B cell (primary cell): ENCODE measurements at regions not wholly inside any gene's neighbourhood (a gene's known extent, or its start where the extent isn't known, plus 50 kb on each side); places are given as distances from the start of the nearest gene placed in this dataset.

Experiments used
- ATAC-seq: fragments of 200-7000 bp; cut with Tn5 transposase; one replicate; pipeline ENCODE4 v1.10.0; 2021; ENCODE audit warnings: low read depth, mild to moderate bottlenecking, moderate number of reproducible peaks, moderate library complexity
- CTCF ChIA-PET: fragments of 350-600 bp; sonication (Branson Sonifier 250); formaldehyde crosslinking; loops from one replicate; lab custom pipeline; 2021; ENCODE audit warnings: antibody characterized with exemption, inconsistent platforms; lab: Charles Lee
- POLR2A ChIA-PET: fragments of 350-600 bp; sonication (Branson Sonifier 250); formaldehyde crosslinking; loops from one replicate; lab custom pipeline; 2021; ENCODE audit warnings: antibody characterized with exemption; lab: Charles Lee
- DNase-seq: peaks from one replicate; pipeline ENCODE4 v3.0.0; 2013
- H2AFZ ChIP-seq: 2 replicates; pipeline ENCODE4 v1.6.1; 2012; ENCODE audit warnings: mild to moderate bottlenecking, low read depth, low read length; ENCODE audit not compliant: insufficient read depth, poor library complexity, severe bottlenecking
- H3K27ac ChIP-seq, 2 donors: 1 replicate in 1 of 2; 2 replicates in 1 of 2; pipeline ENCODE4 v1.5.1; 2012 to 2013; ENCODE audit warnings: low read length in 2 of 2, mild to moderate bottlenecking in 2 of 2, moderate library complexity in 1 of 2
- H3K27me3 ChIP-seq, 4 experiments: fragments of 200-600 bp in 1 of 4; sonication (generic) in 1 of 4; replicated peaks in 1 of 4; 1 replicate in 2 of 4; 2 replicates in 2 of 4; pipeline versions ENCODE4 v1.6.1 to v1.7.0; 2013 to 2016; ENCODE audit warnings: low read length in 3 of 4, mild to moderate bottlenecking in 2 of 4, mixed read lengths in 1 of 4, moderate library complexity in 1 of 4; ENCODE audit not compliant: insufficient read depth in 4 of 4, control insufficient read depth in 3 of 4; ENCODE audit errors: control extremely low read depth in 1 of 4
- H3K36me3 ChIP-seq, 2 experiments: replicated peaks in 1 of 2; 1 replicate in 1 of 2; 2 replicates in 1 of 2; pipeline versions ENCODE4 v1.6.1 to v1.7.1; 2013; ENCODE audit warnings: low read length in 1 of 2; ENCODE audit not compliant: insufficient read depth in 2 of 2, control insufficient read depth in 1 of 2; ENCODE audit errors: control extremely low read depth in 1 of 2, extremely low read depth in 1 of 2
- H3K4me1 ChIP-seq, 2 donors: fragments of 200-600 bp in 1 of 2; sonication (generic) in 1 of 2; 1 replicate in 1 of 2; 2 replicates in 1 of 2; pipeline versions ENCODE4 v1.5.1 to v1.6.1; 2013 to 2017; ENCODE audit warnings: low read length in 2 of 2; ENCODE audit not compliant: control insufficient read depth in 2 of 2, insufficient read depth in 2 of 2
- H3K4me2 ChIP-seq: replicated peaks from 2 replicates; pipeline ENCODE3; 2012; ENCODE audit warnings: mild to moderate bottlenecking, low read depth, low read length; ENCODE audit not compliant: poor library complexity, severe bottlenecking
- H3K4me3 ChIP-seq, 5 experiments: fragments of 200-600 bp in 1 of 5; sonication (generic) in 1 of 5; 1 replicate in 3 of 5; 2 replicates in 2 of 5; pipeline versions ENCODE4 v1.5.1 to v1.7.0; 2011 to 2016; ENCODE audit warnings: low read length in 4 of 5, mild to moderate bottlenecking in 4 of 5, low read depth in 2 of 5, control low read depth in 1 of 5, moderate library complexity in 1 of 5; ENCODE audit not compliant: insufficient read depth in 1 of 5; ENCODE audit errors: control extremely low read depth in 1 of 5, extremely low read depth in 1 of 5
- H3K79me2 ChIP-seq: fragments of 200-600 bp; sonication (generic); one replicate; pipeline ENCODE4 v1.6.0; 2016; ENCODE audit warnings: low read length; ENCODE audit not compliant: control insufficient read depth, insufficient read depth
- H3K9ac ChIP-seq: fragments of 200-600 bp; sonication (generic); 2 replicates; pipeline ENCODE4 v1.6.1; 2017; ENCODE audit warnings: mild to moderate bottlenecking, low read length, moderate library complexity
- H3K9me3 ChIP-seq, 3 donors: one replicate each; pipeline versions ENCODE4 v1.6.1 to v1.7.1; 2013; ENCODE audit warnings: low read length in 2 of 3; ENCODE audit not compliant: control insufficient read depth in 2 of 3, insufficient read depth in 1 of 3; ENCODE audit errors: control extremely low read depth in 1 of 3
- H4K20me1 ChIP-seq: 2 replicates; pipeline ENCODE4 v1.6.0; 2012; ENCODE audit warnings: mild to moderate bottlenecking, low read length; ENCODE audit not compliant: insufficient read depth, control insufficient read depth, poor library complexity, severe bottlenecking
- H3K27ac Mint-ChIP-seq: one replicate; pipeline ENCODE4 v1.8.0; 2021; ENCODE audit warnings: mixed read lengths
- H3K27me3 Mint-ChIP-seq: one replicate; pipeline ENCODE4 v1.8.0; 2021; ENCODE audit warnings: mixed read lengths
- H3K4me1 Mint-ChIP-seq: one replicate; pipeline ENCODE4 v1.8.0; 2021; ENCODE audit warnings: mixed read lengths
- H3K4me3 Mint-ChIP-seq: one replicate; pipeline ENCODE4 v1.8.0; 2021; ENCODE audit warnings: mixed read lengths
- H3K9me3 Mint-ChIP-seq: one replicate; pipeline ENCODE4 v1.8.0; 2022; ENCODE audit warnings: mixed read lengths; ENCODE audit not compliant: insufficient read depth
- EZH2 ChIP-seq: IDR thresholded peaks from 2 replicates; pipeline ENCODE4 v1.6.1; 2012; ENCODE audit warnings: borderline replicate concordance, low read depth, mild to moderate bottlenecking, moderate library complexity, low read length; ENCODE audit not compliant: insufficient read depth, poor library complexity, severe bottlenecking
- WGBS: methylation state at CpG from one replicate; pipeline ENCODE4 v1.1.5; 2013; ENCODE audit warnings: missing lambda C conversion rate; ENCODE audit not compliant: insufficient coverage; 5-methylcytosine and 5-hydroxymethylcytosine counted together
- intact Hi-C: fragments of 100-400 bp; cut with micrococcal nuclease; formaldehyde crosslinking; loops from one replicate; pipeline ENCODE4 v1.10.0; 2022
- TF ChIP-seq, protein P1 (sequence below): fragments of 200-600 bp; IDR thresholded peaks from one replicate; pipeline ENCODE4 v1.8.0; 2022; ENCODE audit warnings: antibody characterized with exemption, mild to moderate bottlenecking

DNA sequence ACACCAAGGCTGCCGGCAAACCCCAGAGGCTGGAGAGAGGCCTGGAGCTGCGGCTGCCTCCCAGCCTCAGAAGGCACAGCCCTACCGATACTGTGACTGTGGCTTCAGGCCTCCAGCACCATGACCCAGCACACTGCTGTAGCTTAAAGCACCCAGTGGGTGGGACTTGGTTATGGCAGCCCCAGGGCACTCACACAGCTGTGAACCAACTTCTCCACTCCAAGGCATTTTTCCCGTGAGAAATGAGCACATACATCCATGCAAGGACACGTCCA is 199.5 kb downstream of the NDUFA10 start:
- intact Hi-C loops, result no loop called here
- Histone ChIP-seq H3K4me3 (no peak overlapping the region), H3K27ac (no peak overlapping the region), H3K4me2 (no peak overlapping the region), H3K36me3 (no peaks in the 10 kb centered on the region), H2AFZ (no peak overlapping the region), H3K79me2 (no peaks in the 10 kb centered on the region), H4K20me1 (no peaks in the 10 kb centered on the region), H3K9ac (no peak overlapping the region), H3K4me1 (no peaks in the 10 kb centered on the region), H3K27me3 (no peaks in the 10 kb centered on the region), H3K9me3 (no peaks in the 10 kb centered on the region)
- ATAC-seq, result no peak
- Mint-ChIP-seq H3K27me3 (peaks cover 12% of the 10 kb centered on the region), H3K4me1 (no peaks in the 10 kb centered on the region), H3K9me3 (no peaks in the 10 kb centered on the region), H3K27ac (no peak overlapping the region), H3K4me3 (no peak overlapping the region)
- CTCF ChIA-PET, result no interaction called here
- WGBS, result 92% methylated on average over 5 of the region's 5 CpGs
- POLR2A ChIA-PET, result no interaction called here
- no peak for DNase-seq
- TF ChIP-seq, protein P1, sequence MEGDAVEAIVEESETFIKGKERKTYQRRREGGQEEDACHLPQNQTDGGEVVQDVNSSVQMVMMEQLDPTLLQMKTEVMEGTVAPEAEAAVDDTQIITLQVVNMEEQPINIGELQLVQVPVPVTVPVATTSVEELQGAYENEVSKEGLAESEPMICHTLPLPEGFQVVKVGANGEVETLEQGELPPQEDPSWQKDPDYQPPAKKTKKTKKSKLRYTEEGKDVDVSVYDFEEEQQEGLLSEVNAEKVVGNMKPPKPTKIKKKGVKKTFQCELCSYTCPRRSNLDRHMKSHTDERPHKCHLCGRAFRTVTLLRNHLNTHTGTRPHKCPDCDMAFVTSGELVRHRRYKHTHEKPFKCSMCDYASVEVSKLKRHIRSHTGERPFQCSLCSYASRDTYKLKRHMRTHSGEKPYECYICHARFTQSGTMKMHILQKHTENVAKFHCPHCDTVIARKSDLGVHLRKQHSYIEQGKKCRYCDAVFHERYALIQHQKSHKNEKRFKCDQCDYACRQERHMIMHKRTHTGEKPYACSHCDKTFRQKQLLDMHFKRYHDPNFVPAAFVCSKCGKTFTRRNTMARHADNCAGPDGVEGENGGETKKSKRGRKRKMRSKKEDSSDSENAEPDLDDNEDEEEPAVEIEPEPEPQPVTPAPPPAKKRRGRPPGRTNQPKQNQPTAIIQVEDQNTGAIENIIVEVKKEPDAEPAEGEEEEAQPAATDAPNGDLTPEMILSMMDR, result no peak
- TF ChIP-seq EZH2, result no peak

DNA sequence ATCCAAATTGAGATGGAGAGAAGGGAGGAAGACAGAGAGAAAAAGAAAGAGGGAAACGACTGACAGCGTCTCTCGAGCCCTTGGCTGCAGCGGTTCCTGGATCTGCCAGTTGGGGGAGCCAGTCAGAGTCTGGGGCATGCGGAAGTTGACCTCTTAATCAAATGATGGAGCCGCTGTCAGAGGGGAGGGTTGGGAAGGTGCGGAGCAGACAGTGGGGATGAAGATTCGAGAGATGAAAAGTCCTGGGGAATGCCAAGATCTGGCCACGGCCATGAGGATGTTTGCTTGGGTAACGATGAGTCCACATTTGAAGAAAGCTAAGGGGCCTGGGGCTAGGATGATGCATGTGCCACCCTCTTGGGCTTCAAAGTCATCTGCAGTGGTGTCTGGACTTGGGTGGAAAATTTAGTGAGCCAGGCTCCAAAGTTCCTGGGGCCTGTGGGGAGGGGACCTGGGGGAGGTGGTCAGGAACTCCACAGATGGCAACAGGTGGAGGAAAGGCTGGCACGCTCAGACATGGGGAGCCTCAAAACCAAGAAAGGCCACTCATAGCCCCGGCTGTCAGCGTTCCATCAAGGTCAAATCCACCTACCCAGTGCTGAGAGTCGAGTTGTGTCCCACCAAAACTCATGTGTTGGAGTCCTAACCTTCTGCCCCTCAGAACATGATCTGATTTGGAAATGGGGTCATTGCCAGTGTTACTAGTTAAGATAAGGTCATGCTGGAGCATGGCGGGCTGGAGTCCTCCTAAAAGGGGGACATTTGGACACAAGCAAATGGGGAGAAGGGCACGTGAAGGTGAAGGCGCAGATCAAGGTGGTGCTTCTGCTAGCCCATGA is 200.1 kb downstream of the NDUFA10 start:
- no peaks in the 10 kb centered on the region for H3K79me2 ChIP-seq
- CTCF ChIA-PET, result no interaction called here

More for the DNA sequence above, 200.1 kb downstream of the NDUFA10 start:
- H3K4me2 ChIP-seq, result no peak overlapping the region
- no peak overlapping the region for H3K27ac ChIP-seq
- H2AFZ ChIP-seq, result no peak overlapping the region
- H3K9me3 Mint-ChIP-seq, result no peaks in the 10 kb centered on the region
- H3K27me3 Mint-ChIP-seq, result peaks cover 17% of the 10 kb centered on the region
- no peak overlapping the region for H3K4me3 Mint-ChIP-seq
- H3K36me3 ChIP-seq, result no peaks in the 10 kb centered on the region
- no peaks in the 10 kb centered on the region for H3K9me3 ChIP-seq
- TF ChIP-seq EZH2, result no peak
- H3K4me3 ChIP-seq, result no peak overlapping the region
- no peaks in the 10 kb centered on the region for H3K4me1 Mint-ChIP-seq
- intact Hi-C loops, result no loop called here
- H4K20me1 ChIP-seq, result no peaks in the 10 kb centered on the region
- ATAC-seq (no peak), DNase-seq (no peak)
- H3K27ac Mint-ChIP-seq, result no peak overlapping the region
- H3K4me1 ChIP-seq, result no peaks in the 10 kb centered on the region
- H3K9ac ChIP-seq, result no peak overlapping the region
- H3K27me3 ChIP-seq, result no peaks in the 10 kb centered on the region
- 96% methylated on average over 14 of the region's 17 CpGs for WGBS
- POLR2A ChIA-PET, result no interaction called here
